Subcutaneous abdominal adipose tissue (tissue), 5 donors: ENCODE measurements at regions not wholly inside any gene's neighbourhood (a gene's known extent, or its start where the extent isn't known, plus 50 kb on each side); places are given as distances from the start of the nearest gene placed in this dataset.

Experiments
- H3K27ac ChIP-seq: one replicate; pipeline ENCODE4 v1.7.0; 2013; ENCODE audit warnings: low read depth, mild to moderate bottlenecking, inconsistent platforms, low read length, moderate library complexity
- H3K27me3 ChIP-seq, 5 donors: one replicate each; pipeline ENCODE4 v1.7.0; 2013; ENCODE audit warnings: low read length in 5 of 5, inconsistent platforms in 1 of 5; ENCODE audit not compliant: control insufficient read depth in 5 of 5, insufficient read depth in 4 of 5
- H3K36me3 ChIP-seq, 5 donors: one replicate each; pipeline ENCODE4 v1.7.0; 2013; ENCODE audit warnings: low read length in 5 of 5; ENCODE audit not compliant: control insufficient read depth in 5 of 5, insufficient read depth in 5 of 5
- H3K4me1 ChIP-seq, 5 donors: one replicate each; pipeline ENCODE4 v1.7.0; 2013; ENCODE audit warnings: low read length in 5 of 5, mild to moderate bottlenecking in 3 of 5, moderate library complexity in 1 of 5; ENCODE audit not compliant: control insufficient read depth in 5 of 5, insufficient read depth in 5 of 5
- H3K4me3 ChIP-seq, 5 donors: one replicate each; pipeline ENCODE4 v1.7.0; 2013; ENCODE audit warnings: low read length in 5 of 5, low read depth in 1 of 5
- H3K9ac ChIP-seq, 5 donors: one replicate each; pipeline ENCODE4 v1.7.0; 2013; ENCODE audit warnings: low read length in 5 of 5, mild to moderate bottlenecking in 4 of 5, moderate library complexity in 3 of 5
- H3K9me3 ChIP-seq, 5 donors: one replicate each; pipeline ENCODE4 v1.7.0; 2013; ENCODE audit warnings: low read length in 5 of 5; ENCODE audit not compliant: control insufficient read depth in 5 of 5
- donor health status: healthy.
- donor health status: healthy.
- donor health status: healthy.
- donor health status: healthy.
- donor health status: healthy.

- no peak overlapping the region for H3K27ac ChIP-seq
- H3K36me3 ChIP-seq, result no peaks in the 10 kb centered on the region
- H3K4me1 ChIP-seq, result no peaks in the 10 kb centered on the region
- H3K27me3 ChIP-seq, result no peaks in the 10 kb centered on the region
- no peak overlapping the region for H3K9ac ChIP-seq
- H3K9me3 ChIP-seq, result peaks cover 0 to 14% (median 8%) of the 10 kb centered on the region in 5 donors
- H3K4me3 ChIP-seq, result no peak overlapping the region
Observed at GRCh38 chrX:126886997-126887396, 67.5 kb downstream of the PRR32 start.

GRCh38 chrX:126900937-126901336 lies 81.4 kb downstream of the PRR32 start:
- peaks cover 0 to 4% (median 0%) of the 10 kb centered on the region in 5 donors for H3K27me3 ChIP-seq
- no peak overlapping the region for H3K27ac ChIP-seq
- no peak overlapping the region for H3K4me3 ChIP-seq
- no peak overlapping the region for H3K9ac ChIP-seq
- peaks cover 0 to 5% (median 0%) of the 10 kb centered on the region in 5 donors for H3K9me3 ChIP-seq
- H3K36me3 ChIP-seq, result no peaks in the 10 kb centered on the region
- no peaks in the 10 kb centered on the region for H3K4me1 ChIP-seq

- H3K4me3 ChIP-seq, result no peak overlapping the region
- H3K36me3 ChIP-seq, result no peaks in the 10 kb centered on the region
- no peak overlapping the region for H3K9ac ChIP-seq
- H3K9me3 ChIP-seq, result peaks cover 0 to 12% (median 2%) of the 10 kb centered on the region in 5 donors
- no peaks in the 10 kb centered on the region for H3K4me1 ChIP-seq
- H3K27me3 ChIP-seq, result no peaks in the 10 kb centered on the region
- H3K27ac ChIP-seq, result no peak overlapping the region
Observed at GRCh38 chrX:126929071-126929470, 109.5 kb downstream of the PRR32 start.

- peaks cover 0 to 7% (median 0%) of the 10 kb centered on the region in 5 donors for H3K9me3 ChIP-seq
- H3K4me3 ChIP-seq, result no peak overlapping the region
- H3K36me3 ChIP-seq, result no peaks in the 10 kb centered on the region
- no peaks in the 10 kb centered on the region for H3K27me3 ChIP-seq
- no peak overlapping the region for H3K9ac ChIP-seq
- no peaks in the 10 kb centered on the region for H3K4me1 ChIP-seq
- H3K27ac ChIP-seq, result no peak overlapping the region
Observed at GRCh38 chrX:126967225-126967624, 147.7 kb downstream of the PRR32 start.

- no peaks in the 10 kb centered on the region for H3K36me3 ChIP-seq
- H3K9ac ChIP-seq, result no peak overlapping the region
- no peak overlapping the region for H3K4me3 ChIP-seq
- no peaks in the 10 kb centered on the region for H3K9me3 ChIP-seq
- H3K4me1 ChIP-seq, result no peaks in the 10 kb centered on the region
- no peak overlapping the region for H3K27ac ChIP-seq
- no peaks in the 10 kb centered on the region for H3K27me3 ChIP-seq
Observed at GRCh38 chrX:126982158-126982557, 162.6 kb downstream of the PRR32 start.

- Histone ChIP-seq H3K27ac (no peak overlapping the region), H3K4me3 (no peak overlapping the region), H3K27me3 (no peaks in the 10 kb centered on the region), H3K9ac (no peak overlapping the region), H3K4me1 (no peaks in the 10 kb centered on the region), H3K9me3 (no peaks in the 10 kb centered on the region), H3K36me3 (no peaks in the 10 kb centered on the region)
Observed at GRCh38 chrX:126985027-126985426, 165.5 kb downstream of the PRR32 start.

GRCh38 chrX:126985981-126986380 lies 166.5 kb downstream of the PRR32 start:
- no peaks in the 10 kb centered on the region for H3K4me1 ChIP-seq
- no peak overlapping the region for H3K4me3 ChIP-seq
- H3K9ac ChIP-seq, result no peak overlapping the region
- no peaks in the 10 kb centered on the region for H3K36me3 ChIP-seq
- no peaks in the 10 kb centered on the region for H3K9me3 ChIP-seq
- no peaks in the 10 kb centered on the region for H3K27me3 ChIP-seq
- H3K27ac ChIP-seq, result no peak overlapping the region

GRCh38 chrX:126994032-126994600 lies 174.6 kb downstream of the PRR32 start:
- no peaks in the 10 kb centered on the region for H3K36me3 ChIP-seq
- no peak overlapping the region for H3K9ac ChIP-seq
- H3K4me1 ChIP-seq, result peaks cover 0 to 4% (median 0%) of the 10 kb centered on the region in 5 donors
- no peaks in the 10 kb centered on the region for H3K27me3 ChIP-seq
- H3K27ac ChIP-seq, result no peak overlapping the region
- H3K9me3 ChIP-seq, result no peaks in the 10 kb centered on the region
- H3K4me3 ChIP-seq, result no peak overlapping the region

GRCh38 chrX:127011629-127012028 lies 192.1 kb downstream of the PRR32 start:
- Histone ChIP-seq H3K4me1 (no peaks in the 10 kb centered on the region), H3K27me3 (no peaks in the 10 kb centered on the region), H3K36me3 (no peaks in the 10 kb centered on the region), H3K4me3 (no peak overlapping the region), H3K9me3 (peaks cover 0 to 10% (median 6%) of the 10 kb centered on the region in 5 donors), H3K27ac (no peak overlapping the region), H3K9ac (no peak overlapping the region)

GRCh38 chrX:127025013-127025412 lies 205.5 kb downstream of the PRR32 start:
- Histone ChIP-seq H3K4me1 (peaks cover 0 to 2% (median 0%) of the 10 kb centered on the region in 5 donors), H3K9me3 (no peaks in the 10 kb centered on the region), H3K9ac (no peak overlapping the region), H3K4me3 (no peak overlapping the region), H3K27me3 (no peaks in the 10 kb centered on the region), H3K36me3 (no peaks in the 10 kb centered on the region), H3K27ac (no peak overlapping the region)
